ENCODE measurements at regions not wholly inside any gene's neighbourhood (a gene's known extent, or its start where the extent isn't known, plus 50 kb on each side); places are given as distances from the start of the nearest gene placed in this dataset.
"Not testable (repeated sequence)": the region's sequence is repeated elsewhere in the genome, so short reads cannot be mapped to it uniquely, and the experiment has no call there.

- Histone ChIP-seq H3K79me1 (ENCODE audit: low read length) (no peaks in the 10 kb centered on the region), H2BK5ac (ENCODE audit: low read length) (no peak overlapping the region), H3K4ac (ENCODE audit: low read depth, low read length) (no peak overlapping the region), H2AK5ac (ENCODE audit: low read length) (no peak overlapping the region), H3K9ac (ENCODE audit: low read length) (no peak overlapping the region), H3K4me2 (ENCODE audit: low read length) (no peak overlapping the region), H3K18ac (ENCODE audit: low read length) (no peak overlapping the region), H2BK120ac (ENCODE audit: low read depth, low read length) (no peak overlapping the region), H3K4me3 (ENCODE audit: low read length) (no peak overlapping the region), H4K5ac (ENCODE audit: low read length) (no peak overlapping the region), H4K8ac (ENCODE audit: low read depth, low read length) (no peak overlapping the region), H3K27me3 (ENCODE audit: insufficient read depth, low read length, poor library complexity) (no peaks in the 10 kb centered on the region), H3K79me2 (ENCODE audit: control insufficient read depth, insufficient read depth, low read length) (no peaks in the 10 kb centered on the region), H3K56ac (ENCODE audit: low read length) (no peak overlapping the region), H3K23ac (ENCODE audit: low read length) (no peak overlapping the region), H3K27ac (ENCODE audit: low read depth, low read length) (no peak overlapping the region), H2BK15ac (replicated peaks; ENCODE audit: low read depth) (no peak overlapping the region), H3K36me3 (ENCODE audit: control insufficient read depth, insufficient read depth, low read length) (no peaks in the 10 kb centered on the region), H3K4me1 (ENCODE audit: control insufficient read depth, low read depth, low read length) (no peaks in the 10 kb centered on the region)
- no peak for DNase-seq
- no CpG with 5 or more reads among the region's 2 CpGs for WGBS (ENCODE audit: extremely low coverage, insufficient coverage, low lambda C conversion rate)
Measured at GRCh38 chr3:86766331-86766730, 224.6 kb downstream of the VGLL3 start.

- H3K79me2 ChIP-seq (ENCODE audit: control insufficient read depth, insufficient read depth, low read length); H2BK120ac ChIP-seq (ENCODE audit: low read depth, low read length); H3K18ac ChIP-seq (ENCODE audit: low read length); H4K5ac ChIP-seq (ENCODE audit: low read length); H3K27ac ChIP-seq (ENCODE audit: low read depth, low read length); H2BK15ac ChIP-seq (replicated peaks; ENCODE audit: low read depth); H3K56ac ChIP-seq (ENCODE audit: low read length); H4K8ac ChIP-seq (ENCODE audit: low read depth, low read length); H3K4me1 ChIP-seq (ENCODE audit: control insufficient read depth, low read depth, low read length); H3K9ac ChIP-seq (ENCODE audit: low read length); H3K27me3 ChIP-seq (ENCODE audit: insufficient read depth, low read length, poor library complexity); H3K36me3 ChIP-seq (ENCODE audit: control insufficient read depth, insufficient read depth, low read length); H3K4me2 ChIP-seq (ENCODE audit: low read length); H3K23ac ChIP-seq (ENCODE audit: low read length); H2BK5ac ChIP-seq (ENCODE audit: low read length); H2AK5ac ChIP-seq (ENCODE audit: low read length); H3K79me1 ChIP-seq (ENCODE audit: low read length); H3K4me3 ChIP-seq (ENCODE audit: low read length); DNase-seq; H3K4ac ChIP-seq (ENCODE audit: low read depth, low read length): not testable (repeated sequence)
- WGBS (ENCODE audit: extremely low coverage, insufficient coverage, low lambda C conversion rate): no CpG with 5 or more reads among the region's 44 CpGs
Measured at GRCh38 chr3:86757322-86758179, 233.4 kb downstream of the VGLL3 start.

DNA sequence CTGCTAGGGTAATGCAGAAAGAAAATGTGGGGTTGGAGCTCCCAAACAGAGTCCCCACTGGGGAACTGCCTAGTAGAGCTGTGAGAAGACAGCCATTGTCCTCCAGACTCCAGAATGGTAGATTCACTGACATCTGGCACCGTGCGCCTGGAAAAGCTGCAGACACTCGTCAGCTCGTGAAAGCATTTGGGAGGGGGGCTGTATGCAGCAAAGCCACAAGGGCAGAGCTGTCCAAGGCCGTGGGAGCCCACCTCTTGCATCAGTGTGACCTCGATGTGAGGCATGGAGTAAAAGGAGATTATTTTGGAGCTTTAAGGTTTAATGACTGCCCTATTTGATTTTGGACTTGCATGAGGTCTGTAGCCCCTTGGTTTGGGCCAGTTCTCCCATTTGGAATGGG, 242.9 kb downstream of the VGLL3 start:
- no peak overlapping the region for H3K9ac ChIP-seq (ENCODE audit: low read length)
- no peaks in the 10 kb centered on the region for H3K4me1 ChIP-seq (ENCODE audit: control insufficient read depth, low read depth, low read length)
- WGBS (ENCODE audit: extremely low coverage, insufficient coverage, low lambda C conversion rate): no CpG with 5 or more reads among the region's 6 CpGs

DNA sequence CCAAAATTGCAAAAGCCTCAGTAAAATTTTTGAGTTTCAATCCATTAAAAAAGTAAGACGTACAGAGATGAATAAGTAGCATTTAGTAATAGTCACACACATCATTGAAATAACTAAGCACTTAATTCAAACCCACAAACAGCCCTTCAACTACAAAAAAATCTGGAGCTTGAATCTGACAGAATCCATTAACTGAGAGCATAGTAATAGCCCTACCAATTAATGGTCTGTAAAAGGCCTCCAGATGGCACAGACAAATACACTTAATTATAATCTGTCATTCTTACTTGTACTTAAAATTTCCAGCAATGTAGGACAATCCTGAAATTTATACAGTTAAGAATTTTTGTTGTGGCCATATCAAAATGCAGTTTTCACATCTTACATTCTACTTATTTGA, 246.9 kb downstream of the VGLL3 start:
- no peaks in the 10 kb centered on the region for H3K36me3 ChIP-seq (ENCODE audit: control insufficient read depth, insufficient read depth, low read length)
- no peak overlapping the region for H3K27ac ChIP-seq (ENCODE audit: low read depth, low read length)
- no peak overlapping the region for H4K5ac ChIP-seq (ENCODE audit: low read length)
- no peak overlapping the region for H3K4me3 ChIP-seq (ENCODE audit: low read length)
- H3K4me2 ChIP-seq (ENCODE audit: low read length): no peak overlapping the region
- H3K79me1 ChIP-seq (ENCODE audit: low read length): no peaks in the 10 kb centered on the region
- H3K23ac ChIP-seq (ENCODE audit: low read length): no peak overlapping the region
- H3K56ac ChIP-seq (ENCODE audit: low read length): no peak overlapping the region
- no peak overlapping the region for H2BK120ac ChIP-seq (ENCODE audit: low read depth, low read length)
- no peak overlapping the region for H2BK5ac ChIP-seq (ENCODE audit: low read length)
- no peaks in the 10 kb centered on the region for H3K4me1 ChIP-seq (ENCODE audit: control insufficient read depth, low read depth, low read length)
- H3K27me3 ChIP-seq (ENCODE audit: insufficient read depth, low read length, poor library complexity): no peaks in the 10 kb centered on the region
- H3K79me2 ChIP-seq (ENCODE audit: control insufficient read depth, insufficient read depth, low read length): no peaks in the 10 kb centered on the region
- no peak overlapping the region for H4K8ac ChIP-seq (ENCODE audit: low read depth, low read length)
- H2BK15ac ChIP-seq (replicated peaks; ENCODE audit: low read depth): no peak overlapping the region
- H3K18ac ChIP-seq (ENCODE audit: low read length): no peak overlapping the region
- no peak overlapping the region for H2AK5ac ChIP-seq (ENCODE audit: low read length)
- no peak for DNase-seq
- no CpG with 5 or more reads among the region's 1 CpG for WGBS (ENCODE audit: extremely low coverage, insufficient coverage, low lambda C conversion rate)
- H3K4ac ChIP-seq (ENCODE audit: low read depth, low read length): no peak overlapping the region
- no peak overlapping the region for H3K9ac ChIP-seq (ENCODE audit: low read length)

More for the DNA sequence above, 242.9 kb downstream of the VGLL3 start:
- Histone ChIP-seq H4K5ac (ENCODE audit: low read length) (no peak overlapping the region), H3K4me3 (ENCODE audit: low read length) (no peak overlapping the region), H3K4me2 (ENCODE audit: low read length) (no peak overlapping the region), H3K56ac (ENCODE audit: low read length) (no peak overlapping the region), H4K8ac (ENCODE audit: low read depth, low read length) (no peak overlapping the region), H2BK15ac (replicated peaks; ENCODE audit: low read depth) (no peak overlapping the region), H3K27ac (ENCODE audit: low read depth, low read length) (no peak overlapping the region), H3K79me2 (ENCODE audit: control insufficient read depth, insufficient read depth, low read length) (no peaks in the 10 kb centered on the region), H3K18ac (ENCODE audit: low read length) (no peak overlapping the region), H3K4ac (ENCODE audit: low read depth, low read length) (no peak overlapping the region), H3K79me1 (ENCODE audit: low read length) (no peaks in the 10 kb centered on the region), H2BK5ac (ENCODE audit: low read length) (no peak overlapping the region), H2AK5ac (ENCODE audit: low read length) (no peak overlapping the region), H2BK120ac (ENCODE audit: low read depth, low read length) (no peak overlapping the region), H3K27me3 (ENCODE audit: insufficient read depth, low read length, poor library complexity) (no peaks in the 10 kb centered on the region), H3K36me3 (ENCODE audit: control insufficient read depth, insufficient read depth, low read length) (no peaks in the 10 kb centered on the region), H3K23ac (ENCODE audit: low read length) (no peak overlapping the region)
- DNase-seq: no peak

GRCh38 chr3:86743233-86743632, 247.7 kb downstream of the VGLL3 start:
- no peak overlapping the region for H3K18ac ChIP-seq (ENCODE audit: low read length)
- no peak overlapping the region for H3K23ac ChIP-seq (ENCODE audit: low read length)
- H3K56ac ChIP-seq (ENCODE audit: low read length): no peak overlapping the region
- H3K79me2 ChIP-seq (ENCODE audit: control insufficient read depth, insufficient read depth, low read length): no peaks in the 10 kb centered on the region
- no peak overlapping the region for H3K27ac ChIP-seq (ENCODE audit: low read depth, low read length)
- no peaks in the 10 kb centered on the region for H3K36me3 ChIP-seq (ENCODE audit: control insufficient read depth, insufficient read depth, low read length)
- H2BK5ac ChIP-seq (ENCODE audit: low read length): no peak overlapping the region
- no peak overlapping the region for H4K5ac ChIP-seq (ENCODE audit: low read length)
- H2AK5ac ChIP-seq (ENCODE audit: low read length): no peak overlapping the region
- no peak overlapping the region for H2BK15ac ChIP-seq (replicated peaks; ENCODE audit: low read depth)
- no peak for DNase-seq
- H3K4me1 ChIP-seq (ENCODE audit: control insufficient read depth, low read depth, low read length): no peaks in the 10 kb centered on the region
- no peak overlapping the region for H3K4me3 ChIP-seq (ENCODE audit: low read length)
- H3K9ac ChIP-seq (ENCODE audit: low read length): no peak overlapping the region
- H3K4ac ChIP-seq (ENCODE audit: low read depth, low read length): no peak overlapping the region
- no peak overlapping the region for H3K4me2 ChIP-seq (ENCODE audit: low read length)
- no peak overlapping the region for H4K8ac ChIP-seq (ENCODE audit: low read depth, low read length)
- no CpG with 5 or more reads among the region's 1 CpG for whole genome bisulfite sequencing (ENCODE audit: extremely low coverage, insufficient coverage, low lambda C conversion rate)
- no peak overlapping the region for H2BK120ac ChIP-seq (ENCODE audit: low read depth, low read length)
- no peaks in the 10 kb centered on the region for H3K79me1 ChIP-seq (ENCODE audit: low read length)
- H3K27me3 ChIP-seq (ENCODE audit: insufficient read depth, low read length, poor library complexity): no peaks in the 10 kb centered on the region

- no peak overlapping the region for H3K4me3 ChIP-seq (ENCODE audit: low read length)
- no peak overlapping the region for H3K23ac ChIP-seq (ENCODE audit: low read length)
- no peak overlapping the region for H4K8ac ChIP-seq (ENCODE audit: low read depth, low read length)
- DNase-seq: no peak
- H3K4ac ChIP-seq (ENCODE audit: low read depth, low read length): no peak overlapping the region
- H3K9ac ChIP-seq (ENCODE audit: low read length): no peak overlapping the region
- no peaks in the 10 kb centered on the region for H3K27me3 ChIP-seq (ENCODE audit: insufficient read depth, low read length, poor library complexity)
- H3K79me1 ChIP-seq (ENCODE audit: low read length): no peaks in the 10 kb centered on the region
- WGBS (ENCODE audit: extremely low coverage, insufficient coverage, low lambda C conversion rate): no CpG with 5 or more reads among the region's 3 CpGs
- no peak overlapping the region for H2AK5ac ChIP-seq (ENCODE audit: low read length)
- no peaks in the 10 kb centered on the region for H3K4me1 ChIP-seq (ENCODE audit: control insufficient read depth, low read depth, low read length)
- no peak overlapping the region for H3K27ac ChIP-seq (ENCODE audit: low read depth, low read length)
- no peaks in the 10 kb centered on the region for H3K36me3 ChIP-seq (ENCODE audit: control insufficient read depth, insufficient read depth, low read length)
- H3K4me2 ChIP-seq (ENCODE audit: low read length): no peak overlapping the region
- no peak overlapping the region for H2BK15ac ChIP-seq (replicated peaks; ENCODE audit: low read depth)
- no peak overlapping the region for H2BK120ac ChIP-seq (ENCODE audit: low read depth, low read length)
- no peak overlapping the region for H3K56ac ChIP-seq (ENCODE audit: low read length)
- H3K18ac ChIP-seq (ENCODE audit: low read length): no peak overlapping the region
- no peaks in the 10 kb centered on the region for H3K79me2 ChIP-seq (ENCODE audit: control insufficient read depth, insufficient read depth, low read length)
- H4K5ac ChIP-seq (ENCODE audit: low read length): no peak overlapping the region
- H2BK5ac ChIP-seq (ENCODE audit: low read length): no peak overlapping the region
Measured at GRCh38 chr3:86740751-86741150, 250.2 kb downstream of the VGLL3 start.
